NT2/D1 (cell line): ENCODE measurements at regions not wholly inside any gene's neighbourhood (a gene's known extent, or its start where the extent isn't known, plus 50 kb on each side); places are given as distances from the start of the nearest gene placed in this dataset.

Experiments
- SUZ12 ChIP-seq: IDR thresholded peaks from 2 replicates; pipeline ENCODE4 v1.6.1; 2011; ENCODE audit not compliant: insufficient read length, insufficient read depth; ENCODE audit errors: extremely low read depth
- YY1 ChIP-seq: IDR thresholded peaks from 2 replicates; pipeline ENCODE4 v1.6.1; 2011; ENCODE audit not compliant: insufficient read length, insufficient read depth
- ZNF274 ChIP-seq: IDR thresholded peaks from 2 replicates; pipeline ENCODE4 v1.6.1; 2011; ENCODE audit warnings: mild to moderate bottlenecking, low read depth, low read length

GRCh38 chr6:121510568-121511177 lies 75.2 kb downstream of the GJA1 start:
- no peak for TF ChIP-seq ZNF274
- TF ChIP-seq YY1 = no peak
- TF ChIP-seq SUZ12 = no peak
